ENCODE measurements at regions not wholly inside any gene's neighbourhood (a gene's known extent, or its start where the extent isn't known, plus 50 kb on each side); places are given as distances from the start of the nearest gene placed in this dataset.

DNA sequence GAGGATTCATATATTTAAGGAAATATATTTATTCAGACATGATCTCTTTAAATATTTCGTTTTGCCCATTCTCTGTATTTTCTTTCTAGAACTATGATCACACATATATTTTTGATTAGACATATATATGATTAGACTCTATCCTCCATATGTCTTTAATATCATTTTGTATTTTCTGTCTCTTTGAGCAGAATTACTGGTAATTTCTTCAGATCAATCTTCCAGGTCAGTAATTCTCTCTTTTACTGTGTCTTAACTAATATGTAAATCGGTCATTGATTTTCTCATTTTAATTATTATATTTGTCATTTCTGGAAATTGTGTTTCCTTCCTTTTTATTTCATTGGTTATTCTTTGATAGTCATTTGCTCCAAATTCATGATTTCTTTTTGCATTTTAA is 586.2 kb downstream of the NR2F2 start:
- TF ChIP-seq EZH2 (optimal IDR thresholded peaks at IDR 0.05; ENCODE audit: low read depth, low read length), result no peak
- TF ChIP-seq, protein P1, sequence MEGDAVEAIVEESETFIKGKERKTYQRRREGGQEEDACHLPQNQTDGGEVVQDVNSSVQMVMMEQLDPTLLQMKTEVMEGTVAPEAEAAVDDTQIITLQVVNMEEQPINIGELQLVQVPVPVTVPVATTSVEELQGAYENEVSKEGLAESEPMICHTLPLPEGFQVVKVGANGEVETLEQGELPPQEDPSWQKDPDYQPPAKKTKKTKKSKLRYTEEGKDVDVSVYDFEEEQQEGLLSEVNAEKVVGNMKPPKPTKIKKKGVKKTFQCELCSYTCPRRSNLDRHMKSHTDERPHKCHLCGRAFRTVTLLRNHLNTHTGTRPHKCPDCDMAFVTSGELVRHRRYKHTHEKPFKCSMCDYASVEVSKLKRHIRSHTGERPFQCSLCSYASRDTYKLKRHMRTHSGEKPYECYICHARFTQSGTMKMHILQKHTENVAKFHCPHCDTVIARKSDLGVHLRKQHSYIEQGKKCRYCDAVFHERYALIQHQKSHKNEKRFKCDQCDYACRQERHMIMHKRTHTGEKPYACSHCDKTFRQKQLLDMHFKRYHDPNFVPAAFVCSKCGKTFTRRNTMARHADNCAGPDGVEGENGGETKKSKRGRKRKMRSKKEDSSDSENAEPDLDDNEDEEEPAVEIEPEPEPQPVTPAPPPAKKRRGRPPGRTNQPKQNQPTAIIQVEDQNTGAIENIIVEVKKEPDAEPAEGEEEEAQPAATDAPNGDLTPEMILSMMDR (IDR thresholded peaks at IDR 0.05; ENCODE audit: low read length), result no peak

Data from MM.1S (cell line).